Neural crest cell (in vitro differentiated cells): ENCODE measurements at regions not wholly inside any gene's neighbourhood (a gene's known extent, or its start where the extent isn't known, plus 50 kb on each side); places are given as distances from the start of the nearest gene placed in this dataset.

Experiments used
- DNase-seq: peaks from one replicate; pipeline ENCODE4 v3.0.0; 2021; ENCODE audit warnings: low read depth, mixed read lengths, low spot score
- H3K27ac Mint-ChIP-seq: one replicate; pipeline ENCODE4 v1.8.0; 2021; ENCODE audit warnings: mild to moderate bottlenecking, mixed read lengths; ENCODE audit not compliant: unreplicated experiment
- H3K27me3 Mint-ChIP-seq: 2 replicates; pipeline ENCODE4 v1.8.0; 2021; ENCODE audit warnings: low read depth, mild to moderate bottlenecking, mixed read lengths
- H3K36me3 Mint-ChIP-seq: 2 replicates; pipeline ENCODE4 v1.8.0; 2021; ENCODE audit warnings: low read depth, mild to moderate bottlenecking, mixed read lengths
- H3K4me1 Mint-ChIP-seq: 2 replicates; pipeline ENCODE4 v1.8.0; 2021; ENCODE audit warnings: mixed read lengths
- H3K4me3 Mint-ChIP-seq: one replicate; pipeline ENCODE4 v1.8.0; 2021; ENCODE audit warnings: mild to moderate bottlenecking, mixed read lengths
- H3K9me3 Mint-ChIP-seq: 2 replicates; pipeline ENCODE4 v1.8.0; 2021; ENCODE audit warnings: mixed read lengths
- TF ChIP-seq, protein P1 (sequence below): fragments of 200-600 bp; sonication (generic); conservative IDR thresholded peaks from 2 replicates; pipeline ENCODE4 v1.5.0; 2021; ENCODE audit warnings: antibody characterized with exemption, mild to moderate bottlenecking

DNA sequence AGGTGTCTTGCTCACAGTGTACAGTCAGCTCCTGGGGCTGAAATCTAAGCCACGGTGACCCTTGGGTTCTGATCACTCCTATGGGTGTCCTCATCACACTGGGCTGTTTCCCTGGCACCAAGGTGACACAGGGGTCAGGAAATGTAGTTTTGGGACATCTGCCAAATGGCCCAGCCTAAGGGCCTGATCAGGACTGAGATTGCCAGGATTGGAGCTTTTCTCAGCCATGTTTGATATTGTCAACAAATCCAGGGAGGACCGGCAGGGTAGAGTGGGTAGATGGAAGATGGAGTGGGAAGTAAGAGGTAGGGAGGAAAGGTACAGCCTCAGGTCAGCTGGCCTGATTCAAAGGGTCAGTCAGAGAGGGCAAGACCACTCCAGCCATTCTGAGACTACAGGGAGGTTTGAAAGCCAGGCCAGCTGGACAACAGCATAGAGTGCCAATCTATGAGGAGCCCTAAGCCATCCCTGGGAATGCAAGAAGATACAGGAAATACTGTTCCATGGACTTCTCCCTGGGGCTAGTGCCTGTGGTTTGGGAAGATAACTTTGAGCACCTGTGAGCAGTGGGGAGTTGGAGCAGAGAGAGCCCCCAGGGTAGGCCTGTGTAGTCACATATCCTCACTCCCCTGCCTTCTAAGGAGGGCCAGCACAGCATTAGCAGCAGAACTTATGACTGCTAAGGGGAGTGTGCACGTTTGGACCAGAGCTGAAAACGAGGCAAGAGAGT is 377.3 kb upstream of the ZMIZ1 start:
- Mint-ChIP-seq H3K4me3 (no peak overlapping the region), H3K36me3 (peaks cover 2% of the 10 kb centered on the region), H3K27ac (no peak overlapping the region), H3K4me1 (peaks cover 24% of the 10 kb centered on the region), H3K9me3 (peaks cover 4% of the 10 kb centered on the region), H3K27me3 (no peaks in the 10 kb centered on the region)
- TF ChIP-seq, protein P1, sequence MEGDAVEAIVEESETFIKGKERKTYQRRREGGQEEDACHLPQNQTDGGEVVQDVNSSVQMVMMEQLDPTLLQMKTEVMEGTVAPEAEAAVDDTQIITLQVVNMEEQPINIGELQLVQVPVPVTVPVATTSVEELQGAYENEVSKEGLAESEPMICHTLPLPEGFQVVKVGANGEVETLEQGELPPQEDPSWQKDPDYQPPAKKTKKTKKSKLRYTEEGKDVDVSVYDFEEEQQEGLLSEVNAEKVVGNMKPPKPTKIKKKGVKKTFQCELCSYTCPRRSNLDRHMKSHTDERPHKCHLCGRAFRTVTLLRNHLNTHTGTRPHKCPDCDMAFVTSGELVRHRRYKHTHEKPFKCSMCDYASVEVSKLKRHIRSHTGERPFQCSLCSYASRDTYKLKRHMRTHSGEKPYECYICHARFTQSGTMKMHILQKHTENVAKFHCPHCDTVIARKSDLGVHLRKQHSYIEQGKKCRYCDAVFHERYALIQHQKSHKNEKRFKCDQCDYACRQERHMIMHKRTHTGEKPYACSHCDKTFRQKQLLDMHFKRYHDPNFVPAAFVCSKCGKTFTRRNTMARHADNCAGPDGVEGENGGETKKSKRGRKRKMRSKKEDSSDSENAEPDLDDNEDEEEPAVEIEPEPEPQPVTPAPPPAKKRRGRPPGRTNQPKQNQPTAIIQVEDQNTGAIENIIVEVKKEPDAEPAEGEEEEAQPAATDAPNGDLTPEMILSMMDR = no peak
- DNase-seq = no peak

DNA sequence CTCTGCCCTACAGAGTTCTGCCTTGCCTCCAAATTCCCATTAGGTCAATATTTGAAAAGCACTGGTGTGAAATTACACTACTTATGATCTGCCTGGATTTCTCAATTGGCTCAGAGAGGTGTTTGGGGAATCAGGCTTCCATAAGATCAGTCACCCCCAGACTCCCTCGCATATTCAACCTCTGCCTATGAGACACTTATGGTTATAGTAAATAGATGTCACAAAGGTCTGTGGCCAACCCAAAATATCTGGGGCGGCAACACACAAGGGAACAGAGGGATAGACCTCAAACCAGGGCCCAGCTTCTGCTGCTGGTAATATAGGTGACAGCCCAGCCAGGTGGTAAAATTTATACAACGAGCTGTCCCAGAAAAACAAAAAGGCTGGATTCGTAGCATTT is 376.7 kb upstream of the ZMIZ1 start:
- H3K27ac Mint-ChIP-seq = no peak overlapping the region
- TF ChIP-seq, protein P1 = no peak
- DNase-seq = no peak
- no peaks in the 10 kb centered on the region for H3K27me3 Mint-ChIP-seq
- peaks cover 4% of the 10 kb centered on the region for H3K9me3 Mint-ChIP-seq
- peaks cover 2% of the 10 kb centered on the region for H3K36me3 Mint-ChIP-seq
- no peak overlapping the region for H3K4me3 Mint-ChIP-seq
- H3K4me1 Mint-ChIP-seq = peaks cover 25% of the 10 kb centered on the region

DNA sequence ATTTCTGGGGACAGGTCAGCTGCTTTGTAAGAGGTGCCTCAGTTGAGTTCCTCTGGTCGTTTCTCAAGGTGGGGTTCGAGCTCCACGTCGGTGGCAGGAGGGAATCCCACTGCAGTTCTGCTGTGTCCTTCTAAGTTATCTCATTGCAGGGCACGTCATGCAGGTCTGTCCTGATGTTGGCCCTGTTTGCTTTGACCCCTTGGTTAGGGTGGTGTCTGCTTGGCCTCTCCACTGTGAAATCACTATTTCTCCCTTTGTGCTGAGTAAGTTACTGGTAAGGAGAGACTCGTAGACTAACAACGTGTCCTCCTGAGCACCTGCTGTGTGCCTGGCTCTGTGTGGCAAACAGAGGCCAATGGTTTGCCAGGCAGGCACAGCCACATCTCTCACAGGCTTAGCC is 372.9 kb upstream of the ZMIZ1 start:
- TF ChIP-seq, protein P1 = no peak
- Mint-ChIP-seq H3K36me3 (peaks cover 2% of the 10 kb centered on the region), H3K9me3 (peaks cover 4% of the 10 kb centered on the region), H3K27ac (no peak overlapping the region), H3K4me1 (peaks cover 28% of the 10 kb centered on the region), H3K4me3 (no peak overlapping the region), H3K27me3 (no peaks in the 10 kb centered on the region)
- DNase-seq = no peak

DNA sequence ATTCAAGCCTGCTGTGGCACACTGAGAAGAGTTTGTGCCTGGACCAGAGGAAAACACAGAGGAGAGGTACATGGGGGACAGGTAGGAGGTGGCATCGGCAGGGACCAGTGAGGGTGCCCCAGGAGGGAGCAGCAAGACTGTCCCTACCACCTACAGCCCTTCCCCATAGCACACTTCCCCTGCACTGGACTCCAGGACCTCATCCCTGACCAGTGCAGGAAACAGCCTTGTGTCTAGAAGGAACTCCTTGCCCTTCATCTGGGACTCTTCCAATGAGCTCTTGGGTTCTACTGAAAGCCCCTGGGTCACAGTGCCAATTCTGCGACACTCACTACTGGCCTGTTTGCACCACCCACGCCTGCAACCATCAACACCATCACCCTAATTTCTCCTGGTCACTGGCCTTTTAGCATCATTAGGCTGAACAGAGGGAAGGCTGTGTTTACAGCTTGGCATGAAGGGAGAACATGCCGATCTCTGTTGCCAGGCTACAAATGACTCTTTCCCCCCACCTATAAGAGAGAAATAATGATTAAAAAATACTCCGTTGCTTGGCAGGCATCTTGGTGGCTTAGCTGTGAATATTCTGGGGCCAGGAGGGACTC is 371.9 kb upstream of the ZMIZ1 start:
- Mint-ChIP-seq H3K9me3 (peaks cover 4% of the 10 kb centered on the region), H3K27ac (no peak overlapping the region), H3K27me3 (no peaks in the 10 kb centered on the region), H3K4me1 (peaks cover 28% of the 10 kb centered on the region), H3K4me3 (no peak overlapping the region), H3K36me3 (peaks cover 2% of the 10 kb centered on the region)
- TF ChIP-seq, protein P1 = no peak
- DNase-seq = no peak

- Mint-ChIP-seq H3K4me1 (peaks cover 35% of the 10 kb centered on the region), H3K4me3 (no peak overlapping the region), H3K36me3 (no peaks in the 10 kb centered on the region), H3K9me3 (peaks cover under 1% of the 10 kb centered on the region), H3K27ac (no peak overlapping the region), H3K27me3 (no peaks in the 10 kb centered on the region)
- no peak for DNase-seq
- TF ChIP-seq, protein P1 = no peak
Observed at GRCh38 chr10:78699971-78700370, 368.8 kb upstream of the ZMIZ1 start.
